Activated CD8-positive, alpha-beta T cell treated with anti-CD3 and anti-CD28 coated beads for 36 hours (primary cell): ENCODE measurements at regions not wholly inside any gene's neighbourhood (a gene's known extent, or its start where the extent isn't known, plus 50 kb on each side); places are given as distances from the start of the nearest gene placed in this dataset.
A peak's percentile ranks its signal among the peaks of the same experiment; 100 is the strongest.
"Not testable (repeated sequence)": the region's sequence is repeated elsewhere in the genome, so short reads cannot be mapped to it uniquely, and the experiment has no call there.

Source experiments
- ATAC-seq: fragments of 200-7000 bp; cut with Tn5 transposase; one replicate; pipeline ENCODE4 v1.10.0; 2021; ENCODE audit warnings: mild to moderate bottlenecking, moderate library complexity
- CTCF ChIA-PET: fragments of 350-600 bp; sonication (Branson Sonifier 250); formaldehyde crosslinking; loops from one replicate; lab custom pipeline; 2021; ENCODE audit warnings: antibody characterized with exemption; lab: Charles Lee
- POLR2A ChIA-PET: fragments of 350-600 bp; sonication (Branson Sonifier 250); formaldehyde crosslinking; loops from one replicate; lab custom pipeline; 2021; ENCODE audit warnings: antibody characterized with exemption; lab: Charles Lee
- DNase-seq: peaks from one replicate; pipeline ENCODE4 v3.0.0-alpha.2; 2020
- H3K27ac Mint-ChIP-seq: one replicate; pipeline ENCODE4 v1.8.0; 2021; ENCODE audit warnings: mild to moderate bottlenecking, mixed read lengths
- H3K27me3 Mint-ChIP-seq: one replicate; pipeline ENCODE4 v1.8.0; 2021; ENCODE audit warnings: mixed read lengths
- H3K36me3 Mint-ChIP-seq: one replicate; pipeline ENCODE4 v1.8.0; 2021; ENCODE audit warnings: low read depth, mixed read lengths
- H3K4me1 Mint-ChIP-seq: one replicate; pipeline ENCODE4 v1.8.0; 2021; ENCODE audit warnings: low read depth, mixed read lengths
- H3K4me3 Mint-ChIP-seq: one replicate; pipeline ENCODE4 v1.8.0; 2021; ENCODE audit warnings: mild to moderate bottlenecking, moderate library complexity, mixed read lengths
- H3K9me3 Mint-ChIP-seq: one replicate; pipeline ENCODE4 v1.8.0; 2021; ENCODE audit warnings: mixed read lengths
- intact Hi-C: fragments of 100-400 bp; cut with micrococcal nuclease; formaldehyde crosslinking; loops from one replicate; pipeline ENCODE4 v1.10.0; 2022
- TF ChIP-seq, protein P1 (sequence below): fragments of 200-600 bp; IDR thresholded peaks from one replicate; pipeline ENCODE4 v1.8.0; 2022; ENCODE audit warnings: antibody characterized with exemption, mild to moderate bottlenecking

DNA sequence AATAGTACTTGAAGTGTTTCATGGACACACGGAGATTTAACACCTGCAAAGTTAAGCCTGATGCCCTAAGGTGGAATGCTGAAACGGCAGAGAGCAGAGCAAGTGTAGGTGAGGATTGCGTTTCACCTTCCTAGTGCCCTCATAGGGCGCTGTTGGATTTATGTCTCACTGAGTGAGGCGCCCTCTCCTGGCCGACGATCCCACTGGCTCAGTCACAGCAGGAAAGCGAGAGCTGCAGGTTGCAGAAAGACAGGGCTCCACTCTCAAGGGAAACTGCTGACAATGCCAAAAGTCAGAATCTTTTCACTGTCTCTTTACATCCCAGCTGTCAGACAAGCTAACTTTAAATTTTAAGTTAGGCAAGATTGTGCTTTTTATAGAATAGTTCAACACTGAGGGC lies 127.6 kb downstream of the POTEC start:
- CTCF ChIA-PET: interaction anchor here (1.5 kb wide), 1 partner anchor 603 kb away, joined by 3 read pairs; no protein-coding TSS in a partner anchor
- peaks cover 11% of the 10 kb centered on the region for H3K27me3 Mint-ChIP-seq
- H3K4me1 Mint-ChIP-seq, POLR2A ChIA-PET, intact Hi-C loops, H3K36me3 Mint-ChIP-seq, ATAC-seq, H3K9me3 Mint-ChIP-seq, H3K4me3 Mint-ChIP-seq, H3K27ac Mint-ChIP-seq: not testable (repeated sequence)
- TF ChIP-seq, protein P1, sequence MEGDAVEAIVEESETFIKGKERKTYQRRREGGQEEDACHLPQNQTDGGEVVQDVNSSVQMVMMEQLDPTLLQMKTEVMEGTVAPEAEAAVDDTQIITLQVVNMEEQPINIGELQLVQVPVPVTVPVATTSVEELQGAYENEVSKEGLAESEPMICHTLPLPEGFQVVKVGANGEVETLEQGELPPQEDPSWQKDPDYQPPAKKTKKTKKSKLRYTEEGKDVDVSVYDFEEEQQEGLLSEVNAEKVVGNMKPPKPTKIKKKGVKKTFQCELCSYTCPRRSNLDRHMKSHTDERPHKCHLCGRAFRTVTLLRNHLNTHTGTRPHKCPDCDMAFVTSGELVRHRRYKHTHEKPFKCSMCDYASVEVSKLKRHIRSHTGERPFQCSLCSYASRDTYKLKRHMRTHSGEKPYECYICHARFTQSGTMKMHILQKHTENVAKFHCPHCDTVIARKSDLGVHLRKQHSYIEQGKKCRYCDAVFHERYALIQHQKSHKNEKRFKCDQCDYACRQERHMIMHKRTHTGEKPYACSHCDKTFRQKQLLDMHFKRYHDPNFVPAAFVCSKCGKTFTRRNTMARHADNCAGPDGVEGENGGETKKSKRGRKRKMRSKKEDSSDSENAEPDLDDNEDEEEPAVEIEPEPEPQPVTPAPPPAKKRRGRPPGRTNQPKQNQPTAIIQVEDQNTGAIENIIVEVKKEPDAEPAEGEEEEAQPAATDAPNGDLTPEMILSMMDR: peak; percentile 30
- peak; percentile 54 for DNase-seq

DNA sequence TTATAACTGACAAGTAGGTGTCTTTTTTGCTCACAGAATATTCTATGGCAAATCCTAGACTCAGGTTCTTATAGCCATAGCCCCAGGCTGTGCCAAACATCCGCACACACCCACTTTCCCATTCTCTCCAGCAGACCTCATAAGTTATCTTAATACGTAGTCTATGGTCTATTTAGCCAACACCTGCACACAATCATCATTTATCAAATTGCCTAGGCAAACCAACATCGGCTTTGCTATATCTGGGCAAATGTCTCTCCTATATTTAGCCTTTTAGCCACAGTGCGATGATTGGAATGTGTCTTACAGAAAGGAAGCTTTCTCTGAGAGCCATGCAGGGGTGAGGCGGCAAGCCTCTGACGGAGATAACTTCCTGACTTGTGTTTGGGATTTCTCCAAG lies 128.0 kb downstream of the POTEC start:
- H3K36me3 Mint-ChIP-seq, intact Hi-C loops, H3K4me3 Mint-ChIP-seq, POLR2A ChIA-PET, DNase-seq, H3K27ac Mint-ChIP-seq, ATAC-seq, H3K4me1 Mint-ChIP-seq, H3K9me3 Mint-ChIP-seq: not testable (repeated sequence)
- CTCF ChIA-PET: interaction anchor here (1.5 kb wide), 1 partner anchor 603 kb away, joined by 3 read pairs; no protein-coding TSS in a partner anchor
- H3K27me3 Mint-ChIP-seq: peaks cover 11% of the 10 kb centered on the region

DNA sequence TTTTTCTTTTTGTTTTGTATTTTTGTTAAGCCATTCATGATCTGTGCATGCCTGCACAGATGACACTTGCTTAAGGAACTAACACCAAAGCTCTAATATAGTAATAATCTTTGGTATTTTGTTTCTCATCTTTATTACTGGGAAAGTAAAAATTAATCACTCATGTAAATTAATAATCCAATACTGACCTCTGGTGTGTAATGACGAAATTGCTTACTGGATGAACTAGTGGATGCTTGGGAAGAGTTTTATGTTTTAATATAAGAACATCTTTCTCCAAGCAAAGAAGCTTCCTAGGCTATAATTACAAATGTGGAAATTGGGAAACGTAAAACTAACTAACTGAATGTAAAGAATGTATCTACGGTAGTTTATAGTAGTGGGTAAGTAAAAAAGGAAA lies 147.9 kb downstream of the POTEC start:
- H3K27me3 Mint-ChIP-seq, H3K4me1 Mint-ChIP-seq, H3K4me3 Mint-ChIP-seq, CTCF ChIA-PET, DNase-seq, POLR2A ChIA-PET, H3K9me3 Mint-ChIP-seq, H3K27ac Mint-ChIP-seq, ATAC-seq, H3K36me3 Mint-ChIP-seq, intact Hi-C loops: not testable (repeated sequence)

DNA sequence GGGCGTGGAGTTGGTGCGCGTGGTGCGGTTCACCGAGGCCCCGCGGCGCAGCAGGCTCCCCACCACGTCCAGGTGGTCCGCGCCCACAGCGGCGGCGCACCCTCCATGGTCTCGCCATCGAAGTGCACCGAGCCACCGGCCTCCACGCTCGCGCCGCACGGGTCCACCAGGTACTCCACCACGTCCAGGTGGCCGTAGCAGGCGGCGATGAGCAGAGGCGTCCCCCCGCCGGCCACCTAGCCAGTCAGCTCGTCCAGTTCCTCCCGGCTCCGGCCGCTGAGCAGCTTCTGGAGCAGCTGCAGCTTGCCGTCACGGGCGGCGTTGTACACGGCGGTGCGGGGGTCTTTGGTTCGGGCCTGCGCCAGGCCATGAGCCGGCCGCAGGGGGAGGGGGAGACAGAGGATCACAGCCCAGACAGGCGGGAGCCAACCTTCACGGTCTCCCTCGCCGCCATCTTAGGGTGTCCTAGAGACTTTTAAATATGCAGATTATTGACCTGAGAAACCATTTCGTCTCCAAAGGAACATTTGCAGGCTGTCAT lies 149.8 kb downstream of the POTEC start:
- H3K27me3 Mint-ChIP-seq, intact Hi-C loops, DNase-seq, H3K36me3 Mint-ChIP-seq, CTCF ChIA-PET, POLR2A ChIA-PET, H3K27ac Mint-ChIP-seq, H3K4me1 Mint-ChIP-seq, H3K4me3 Mint-ChIP-seq, ATAC-seq, H3K9me3 Mint-ChIP-seq: not testable (repeated sequence)

DNA sequence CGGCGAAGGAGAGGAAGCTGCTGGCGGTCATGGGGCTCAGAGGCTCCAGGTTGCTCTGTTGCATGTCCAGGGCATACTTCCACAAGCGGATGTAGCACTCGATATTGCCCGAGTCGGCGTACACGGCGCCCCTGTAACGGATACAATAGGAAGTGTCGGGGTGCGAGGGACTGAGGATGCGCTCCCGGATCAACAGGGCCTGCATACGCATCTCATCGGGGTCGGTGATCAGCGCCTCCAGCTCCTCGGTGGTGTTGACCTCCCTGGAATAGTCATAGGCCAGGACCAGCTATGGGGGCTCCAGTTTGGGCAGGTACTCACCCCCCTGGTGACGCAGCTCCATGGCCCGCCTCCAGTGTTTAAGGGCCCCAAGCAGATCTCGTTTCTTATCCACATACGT lies 150.8 kb downstream of the POTEC start:
- H3K9me3 Mint-ChIP-seq, DNase-seq, H3K27me3 Mint-ChIP-seq, ATAC-seq, POLR2A ChIA-PET, CTCF ChIA-PET, H3K36me3 Mint-ChIP-seq, H3K4me1 Mint-ChIP-seq, H3K27ac Mint-ChIP-seq, intact Hi-C loops, H3K4me3 Mint-ChIP-seq: not testable (repeated sequence)

DNA sequence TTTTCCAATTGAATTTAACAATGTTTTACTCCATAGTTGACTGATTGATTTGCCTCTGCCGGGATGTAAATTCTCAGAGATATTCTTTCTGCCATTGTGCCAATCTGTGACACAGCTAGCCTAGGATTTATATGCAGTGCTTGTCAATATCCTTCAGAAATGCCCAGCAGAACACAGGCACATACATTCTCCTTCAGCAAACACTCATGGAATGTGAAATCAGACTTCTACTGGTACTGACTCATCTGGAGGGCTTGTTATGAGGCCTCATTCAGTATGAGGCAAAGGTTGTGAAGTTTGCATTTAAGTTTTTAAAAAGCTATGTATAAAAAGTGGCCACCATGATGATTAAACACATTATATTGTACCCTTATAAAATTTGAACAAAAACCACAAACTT lies 158.4 kb downstream of the POTEC start:
- DNase-seq, POLR2A ChIA-PET, H3K27me3 Mint-ChIP-seq, H3K4me3 Mint-ChIP-seq, H3K27ac Mint-ChIP-seq, intact Hi-C loops, H3K9me3 Mint-ChIP-seq, H3K36me3 Mint-ChIP-seq, ATAC-seq, H3K4me1 Mint-ChIP-seq, CTCF ChIA-PET: not testable (repeated sequence)

DNA sequence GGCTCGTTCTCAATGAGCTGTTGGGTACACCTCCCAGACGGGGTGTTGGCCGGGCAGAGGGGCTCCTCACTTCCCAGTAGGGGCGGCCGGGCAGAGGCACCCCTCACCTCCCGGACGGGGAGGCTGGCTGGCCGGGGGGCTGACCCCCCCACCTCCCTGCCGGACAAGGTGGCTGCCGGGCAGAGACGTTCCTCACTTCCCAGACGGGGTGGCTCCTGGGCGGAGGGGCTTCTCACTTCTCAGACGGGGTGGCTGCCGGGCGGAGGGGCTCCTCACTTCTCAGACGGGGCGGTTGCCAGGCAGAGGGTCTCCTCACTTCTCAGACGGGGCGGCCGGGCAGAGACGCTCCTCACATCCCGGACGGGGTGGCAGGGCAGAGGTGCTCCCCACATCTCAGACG lies 160.7 kb downstream of the POTEC start:
- H3K4me3 Mint-ChIP-seq, ATAC-seq, CTCF ChIA-PET, H3K4me1 Mint-ChIP-seq, intact Hi-C loops, H3K27me3 Mint-ChIP-seq, DNase-seq, POLR2A ChIA-PET, H3K9me3 Mint-ChIP-seq, H3K36me3 Mint-ChIP-seq, H3K27ac Mint-ChIP-seq: not testable (repeated sequence)

DNA sequence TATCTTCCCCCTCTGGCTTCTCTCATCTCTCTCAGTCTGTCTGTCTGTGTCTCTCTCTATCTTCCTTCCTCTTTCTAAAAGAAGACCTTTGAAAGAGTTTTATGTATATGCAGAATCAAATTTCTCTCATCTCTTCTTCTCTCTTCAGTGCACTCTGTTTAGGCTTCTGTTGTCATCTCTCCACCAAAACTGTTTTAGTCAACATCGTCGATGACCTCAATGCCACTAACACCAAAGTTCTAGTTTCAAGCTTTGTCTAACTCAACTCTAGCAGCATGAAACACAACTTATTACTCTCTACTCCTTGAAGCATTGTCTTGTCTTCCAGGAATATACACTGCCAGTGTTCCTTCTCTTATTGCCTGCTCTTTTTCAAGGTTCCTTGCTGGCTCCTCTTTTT lies 163.9 kb downstream of the POTEC start:
- intact Hi-C loops, CTCF ChIA-PET, H3K4me3 Mint-ChIP-seq, H3K9me3 Mint-ChIP-seq, H3K27me3 Mint-ChIP-seq, H3K27ac Mint-ChIP-seq, POLR2A ChIA-PET, H3K4me1 Mint-ChIP-seq, DNase-seq, H3K36me3 Mint-ChIP-seq, ATAC-seq: not testable (repeated sequence)

DNA sequence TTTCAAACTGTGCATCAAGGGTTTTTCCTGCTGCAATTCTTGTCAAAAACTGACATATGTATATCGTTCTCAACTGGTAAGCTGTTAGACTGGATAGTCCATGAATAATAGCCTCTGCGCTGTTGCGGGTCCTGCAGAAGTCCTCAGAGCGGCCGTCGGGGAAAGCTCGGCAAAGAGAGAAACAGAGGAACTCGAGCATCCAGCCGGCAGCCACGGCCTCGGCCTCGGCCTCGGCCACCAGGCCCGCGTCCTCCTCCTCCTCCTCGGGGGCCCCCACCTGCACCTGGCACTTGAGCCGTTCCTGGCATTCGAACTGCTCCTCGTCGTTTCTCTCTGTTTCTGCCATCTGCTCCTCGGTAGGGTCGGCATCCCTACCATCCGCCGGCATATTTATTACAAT lies 165.0 kb downstream of the POTEC start:
- H3K4me3 Mint-ChIP-seq, H3K27ac Mint-ChIP-seq, H3K4me1 Mint-ChIP-seq, ATAC-seq, CTCF ChIA-PET, H3K9me3 Mint-ChIP-seq, H3K27me3 Mint-ChIP-seq, POLR2A ChIA-PET, intact Hi-C loops, DNase-seq, H3K36me3 Mint-ChIP-seq: not testable (repeated sequence)

DNA sequence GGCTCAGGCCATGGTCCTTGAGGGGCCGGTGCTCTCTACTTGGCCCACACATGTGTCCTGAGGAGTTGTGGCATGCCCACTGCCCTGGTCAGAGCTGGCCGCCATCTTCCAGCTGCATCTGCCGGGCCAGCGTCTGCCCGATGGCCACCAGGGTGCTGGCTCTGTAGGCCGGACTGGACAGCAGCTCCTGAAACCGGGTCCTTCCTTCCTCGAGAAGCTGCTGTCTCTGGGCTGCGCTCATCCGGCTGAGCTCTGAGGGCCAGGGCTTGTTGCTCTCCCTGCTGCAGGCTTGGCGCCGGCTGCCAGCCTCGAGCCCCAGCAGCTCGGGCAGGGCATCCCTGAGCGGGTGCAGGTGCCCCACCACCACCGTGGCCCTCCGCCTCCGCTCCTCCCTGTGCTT lies 182.1 kb downstream of the POTEC start:
- CTCF ChIA-PET, H3K9me3 Mint-ChIP-seq, intact Hi-C loops, H3K4me3 Mint-ChIP-seq, H3K27me3 Mint-ChIP-seq, H3K4me1 Mint-ChIP-seq, H3K36me3 Mint-ChIP-seq, ATAC-seq, POLR2A ChIA-PET, DNase-seq, H3K27ac Mint-ChIP-seq: not testable (repeated sequence)

DNA sequence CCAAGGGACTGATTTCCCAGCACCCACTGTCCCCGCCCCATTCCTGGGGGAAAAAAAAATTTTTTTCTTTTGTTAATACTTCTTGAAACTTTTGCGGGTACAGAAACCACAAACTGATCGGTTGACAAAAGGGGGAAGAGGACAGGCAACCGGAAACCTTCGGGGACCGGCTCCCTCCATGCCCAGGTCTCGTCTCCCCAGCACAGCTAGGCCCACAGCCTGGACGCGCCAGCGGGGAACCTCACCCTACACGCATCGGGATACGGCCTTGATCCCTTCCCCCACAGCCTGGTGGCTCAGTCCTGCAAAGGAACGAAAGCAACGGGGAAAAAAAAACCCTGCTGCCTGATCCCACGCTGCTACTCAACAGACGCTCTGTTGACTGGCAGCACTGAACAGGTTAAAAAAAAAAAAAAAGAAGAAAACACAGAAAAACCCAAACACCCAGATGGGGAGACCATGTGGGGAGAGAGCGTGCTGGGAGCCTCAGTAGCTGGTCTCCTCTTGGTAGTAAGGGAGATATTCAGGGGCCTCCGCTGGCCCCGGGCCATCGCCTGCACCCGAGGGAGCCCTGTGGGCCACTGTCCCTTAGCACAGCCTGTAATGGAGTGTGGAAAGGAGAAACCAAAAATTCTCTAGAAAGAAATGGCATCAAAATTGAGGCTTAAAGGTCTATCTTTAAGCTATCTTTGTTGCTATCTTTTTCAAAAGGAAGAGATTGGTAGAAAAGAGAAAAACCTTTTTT lies 185.7 kb downstream of the POTEC start:
- DNase-seq, H3K4me3 Mint-ChIP-seq, H3K36me3 Mint-ChIP-seq, intact Hi-C loops, H3K4me1 Mint-ChIP-seq, CTCF ChIA-PET, H3K9me3 Mint-ChIP-seq, ATAC-seq, POLR2A ChIA-PET, H3K27ac Mint-ChIP-seq, H3K27me3 Mint-ChIP-seq: not testable (repeated sequence)
